ENCODE measurements at regions not wholly inside any gene's neighbourhood (a gene's known extent, or its start where the extent isn't known, plus 50 kb on each side); places are given as distances from the start of the nearest gene placed in this dataset.

DNA sequence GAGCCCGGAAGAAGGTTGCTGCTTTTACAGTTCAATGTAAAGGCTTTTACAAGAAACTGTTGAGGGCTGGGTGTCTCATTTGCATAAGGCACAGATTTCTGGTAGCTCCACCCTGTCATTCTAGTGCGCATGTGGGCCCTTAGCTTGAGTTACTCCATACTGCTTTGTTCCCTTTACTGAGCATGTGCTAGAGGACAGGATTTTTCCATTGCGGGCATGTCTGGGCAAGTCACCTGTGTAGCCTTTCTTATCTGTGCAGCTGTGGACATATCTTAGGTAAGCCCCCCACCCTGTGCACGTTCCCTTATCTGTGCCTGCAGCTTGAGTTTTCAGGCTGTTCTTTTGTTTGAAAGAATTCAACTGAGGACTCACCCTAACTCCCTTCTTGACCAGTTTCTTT, 56.2 kb upstream of the ARHGAP5 start (continued):
- TF ChIP-seq, protein P1, sequence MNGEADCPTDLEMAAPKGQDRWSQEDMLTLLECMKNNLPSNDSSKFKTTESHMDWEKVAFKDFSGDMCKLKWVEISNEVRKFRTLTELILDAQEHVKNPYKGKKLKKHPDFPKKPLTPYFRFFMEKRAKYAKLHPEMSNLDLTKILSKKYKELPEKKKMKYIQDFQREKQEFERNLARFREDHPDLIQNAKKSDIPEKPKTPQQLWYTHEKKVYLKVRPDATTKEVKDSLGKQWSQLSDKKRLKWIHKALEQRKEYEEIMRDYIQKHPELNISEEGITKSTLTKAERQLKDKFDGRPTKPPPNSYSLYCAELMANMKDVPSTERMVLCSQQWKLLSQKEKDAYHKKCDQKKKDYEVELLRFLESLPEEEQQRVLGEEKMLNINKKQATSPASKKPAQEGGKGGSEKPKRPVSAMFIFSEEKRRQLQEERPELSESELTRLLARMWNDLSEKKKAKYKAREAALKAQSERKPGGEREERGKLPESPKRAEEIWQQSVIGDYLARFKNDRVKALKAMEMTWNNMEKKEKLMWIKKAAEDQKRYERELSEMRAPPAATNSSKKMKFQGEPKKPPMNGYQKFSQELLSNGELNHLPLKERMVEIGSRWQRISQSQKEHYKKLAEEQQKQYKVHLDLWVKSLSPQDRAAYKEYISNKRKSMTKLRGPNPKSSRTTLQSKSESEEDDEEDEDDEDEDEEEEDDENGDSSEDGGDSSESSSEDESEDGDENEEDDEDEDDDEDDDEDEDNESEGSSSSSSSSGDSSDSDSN (IDR thresholded peaks at IDR 0.05; ENCODE audit: borderline replicate concordance in 1 of 2, low read depth in 2 of 2, low read length in 2 of 2) = no peak
- TF ChIP-seq ZNF174 (CRISPR knock-in tag; IDR thresholded peaks at IDR 0.05) = no peak
- TF ChIP-seq TBP (optimal IDR thresholded peaks at IDR 0.05; ENCODE audit: low read depth, low read length) = no peak
- TF ChIP-seq ZC3H11A (IDR thresholded peaks at IDR 0.05; ENCODE audit: low read depth, low read length) = no peak
- no peak for TF ChIP-seq ZNF431 (CRISPR knock-in tag; IDR thresholded peaks at IDR 0.05)
- TF ChIP-seq, protein P2, sequence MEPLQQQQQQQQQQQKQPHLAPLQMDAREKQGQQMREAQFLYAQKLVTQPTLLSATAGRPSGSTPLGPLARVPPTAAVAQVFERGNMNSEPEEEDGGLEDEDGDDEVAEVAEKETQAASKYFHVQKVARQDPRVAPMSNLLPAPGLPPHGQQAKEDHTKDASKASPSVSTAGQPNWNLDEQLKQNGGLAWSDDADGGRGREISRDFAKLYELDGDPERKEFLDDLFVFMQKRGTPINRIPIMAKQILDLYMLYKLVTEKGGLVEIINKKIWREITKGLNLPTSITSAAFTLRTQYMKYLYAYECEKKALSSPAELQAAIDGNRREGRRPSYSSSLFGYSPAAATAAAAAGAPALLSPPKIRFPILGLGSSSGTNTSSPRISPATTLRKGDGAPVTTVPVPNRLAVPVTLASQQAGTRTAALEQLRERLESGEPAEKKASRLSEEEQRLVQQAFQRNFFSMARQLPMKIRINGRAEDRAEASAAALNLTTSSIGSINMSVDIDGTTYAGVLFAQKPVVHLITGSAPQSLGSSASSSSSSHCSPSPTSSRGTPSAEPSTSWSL (CRISPR knock-in tag; IDR thresholded peaks at IDR 0.05; ENCODE audit: borderline replicate concordance) = no peak
- TF ChIP-seq, protein P3, sequence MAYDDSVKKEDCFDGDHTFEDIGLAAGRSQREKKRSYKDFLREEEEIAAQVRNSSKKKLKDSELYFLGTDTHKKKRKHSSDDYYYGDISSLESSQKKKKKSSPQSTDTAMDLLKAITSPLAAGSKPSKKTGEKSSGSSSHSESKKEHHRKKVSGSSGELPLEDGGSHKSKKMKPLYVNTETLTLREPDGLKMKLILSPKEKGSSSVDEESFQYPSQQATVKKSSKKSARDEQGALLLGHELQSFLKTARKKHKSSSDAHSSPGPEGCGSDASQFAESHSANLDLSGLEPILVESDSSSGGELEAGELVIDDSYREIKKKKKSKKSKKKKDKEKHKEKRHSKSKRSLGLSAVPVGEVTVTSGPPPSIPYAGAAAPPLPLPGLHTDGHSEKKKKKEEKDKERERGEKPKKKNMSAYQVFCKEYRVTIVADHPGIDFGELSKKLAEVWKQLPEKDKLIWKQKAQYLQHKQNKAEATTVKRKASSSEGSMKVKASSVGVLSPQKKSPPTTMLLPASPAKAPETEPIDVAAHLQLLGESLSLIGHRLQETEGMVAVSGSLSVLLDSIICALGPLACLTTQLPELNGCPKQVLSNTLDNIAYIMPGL (CRISPR knock-in tag; IDR thresholded peaks at IDR 0.05) = no peak
- TF ChIP-seq TOE1 (IDR thresholded peaks at IDR 0.05; ENCODE audit: borderline replicate concordance) = no peak
- TF ChIP-seq TOE1 (CRISPR knock-in tag; IDR thresholded peaks at IDR 0.05; ENCODE audit: borderline replicate concordance, low read depth) = no peak
- TF ChIP-seq MCM5 (IDR thresholded peaks at IDR 0.05; ENCODE audit: low read depth) = no peak
- TF ChIP-seq NR3C1 (CRISPR knock-in tag; IDR thresholded peaks at IDR 0.05) = no peak
- no peak for TF ChIP-seq ZKSCAN1 (IDR thresholded peaks at IDR 0.05; ENCODE audit: low read depth, low read length)
- TF ChIP-seq ZBTB17 (CRISPR knock-in tag; IDR thresholded peaks at IDR 0.05) = peak; percentile 84; the same call in 1 of the 2 replicates
- no peak for TF ChIP-seq ZNF232 (CRISPR knock-in tag; IDR thresholded peaks at IDR 0.05)
- TF ChIP-seq ARID2 (IDR thresholded peaks at IDR 0.05) = no peak
- peak; percentile 88 for TF ChIP-seq ZNF175 (CRISPR knock-in tag; IDR thresholded peaks at IDR 0.05; ENCODE audit: low read depth)
- TF ChIP-seq DACH1 (IDR thresholded peaks at IDR 0.05; ENCODE audit: partially characterized antibody) = no peak
- TF ChIP-seq ZNF699 (CRISPR knock-in tag; IDR thresholded peaks at IDR 0.05; ENCODE audit: insufficient replicate concordance) = peak; percentile 89
- TF ChIP-seq ELF4 (CRISPR knock-in tag; IDR thresholded peaks at IDR 0.05) = peak; percentile 94
- no peak for TF ChIP-seq CBX1 (IDR thresholded peaks at IDR 0.05; ENCODE audit: low read depth)
- TF ChIP-seq BRD9 (IDR thresholded peaks at IDR 0.05; ENCODE audit: low read depth, partially characterized antibody) = no peak
- TF ChIP-seq, protein P4, sequence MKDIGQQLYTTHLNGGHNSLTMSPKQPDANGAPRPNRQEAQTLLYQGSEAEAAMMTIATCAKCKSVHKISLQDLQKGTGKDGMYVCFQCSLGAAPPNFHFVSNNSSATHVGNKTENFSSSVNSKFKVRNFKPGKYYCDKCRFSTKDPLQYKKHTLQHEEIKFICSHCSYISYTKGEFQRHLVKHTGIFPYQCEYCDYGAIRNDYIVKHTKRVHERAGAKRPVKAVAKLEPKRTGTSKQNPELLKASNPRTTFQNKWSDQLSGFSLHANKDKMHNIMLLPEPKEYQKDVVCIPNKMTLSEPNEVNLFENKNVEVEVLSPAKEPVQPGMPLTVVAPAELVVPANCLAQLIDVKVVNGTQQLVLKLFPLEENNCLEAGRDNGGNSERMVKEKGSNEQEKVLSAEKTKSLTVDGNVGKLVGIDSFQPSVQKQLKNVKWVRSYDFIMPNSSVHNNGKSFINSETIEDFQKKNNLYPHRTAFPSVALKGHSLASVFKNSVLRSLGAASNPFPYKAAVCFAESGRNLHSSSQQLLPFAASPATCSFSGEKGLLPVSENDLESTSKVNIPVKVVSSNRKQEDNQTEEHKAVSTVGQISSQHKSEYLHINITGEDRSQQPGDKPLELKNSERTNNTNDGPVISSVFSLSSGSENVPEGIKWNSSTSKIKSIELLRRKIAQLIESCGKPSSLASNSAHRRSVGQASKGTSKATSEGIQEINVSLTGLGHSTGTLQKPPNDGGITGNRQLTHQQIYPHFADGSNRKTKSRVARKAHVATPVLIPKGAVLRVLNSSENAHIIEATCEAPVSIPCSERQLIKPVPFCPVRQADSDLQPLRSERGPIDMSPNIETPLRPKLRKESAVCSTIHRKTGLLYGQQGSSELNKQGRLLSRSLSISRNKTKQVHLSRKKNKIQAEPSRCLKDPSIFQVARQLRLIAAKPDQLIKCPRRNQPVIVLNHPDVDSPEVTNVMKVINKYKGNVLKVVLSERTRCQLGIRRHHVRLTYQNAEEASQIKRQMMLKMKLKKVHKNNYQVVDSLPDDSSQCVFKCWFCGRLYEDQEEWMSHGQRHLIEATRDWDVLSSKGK (CRISPR knock-in tag; IDR thresholded peaks at IDR 0.05) = no peak
- no peak for TF ChIP-seq LARP7 (IDR thresholded peaks at IDR 0.05)
